COR-L47 (cell line): ENCODE measurements at regions not wholly inside any gene's neighbourhood (a gene's known extent, or its start where the extent isn't known, plus 50 kb on each side); places are given as distances from the start of the nearest gene placed in this dataset.
"Not testable (repeated sequence)": the region's sequence is repeated elsewhere in the genome, so short reads cannot be mapped to it uniquely, and the experiment has no call there.

Source experiments
- DNase-seq: peaks from one replicate; lab custom pipeline; 2025; lab: John Stamatoyannopoulos, UW

- no peak for DNase-seq
Measured at GRCh38 chr4:94152466-94152865, 55.2 kb upstream of the SMARCAD1 start.

GRCh38 chr4:94155404-94155803 lies 52.3 kb upstream of the SMARCAD1 start:
- DNase-seq = not testable (repeated sequence)

- no peak for DNase-seq
Measured at GRCh38 chr4:94156826-94157225, 50.8 kb upstream of the SMARCAD1 start.
